ENCODE measurements at regions not wholly inside any gene's neighbourhood (a gene's known extent, or its start where the extent isn't known, plus 50 kb on each side); places are given as distances from the start of the nearest gene placed in this dataset.

GRCh38 chr10:9068003-9068402 is 1013.5 kb downstream of the GATA3 start:
- TF ChIP-seq CTCF (IDR thresholded peaks at IDR 0.05): no peak
- TF ChIP-seq POLR2A (IDR thresholded peaks at IDR 0.05): no peak
- no peaks in the 10 kb centered on the region for H3K27me3 ChIP-seq

GRCh38 chr10:9069136-9069535 is 1014.6 kb downstream of the GATA3 start:
- Histone ChIP-seq H3K27me3 (no peaks in the 10 kb centered on the region), H3K36me3 (no peaks in the 10 kb centered on the region), H3K27ac (no peak overlapping the region), H3K4me1 (no peaks in the 10 kb centered on the region), H3K9me3 (no peaks in the 10 kb centered on the region), H3K4me3 (no peak overlapping the region)
- TF ChIP-seq CTCF (IDR thresholded peaks at IDR 0.05) (no peak), POLR2A (IDR thresholded peaks at IDR 0.05) (no peak)
- DNase-seq: no peak

More at GRCh38 chr10:9068003-9068402, 1013.5 kb downstream of the GATA3 start:
- Histone ChIP-seq H3K27ac (no peak overlapping the region), H3K4me3 (no peak overlapping the region), H3K9me3 (no peaks in the 10 kb centered on the region), H3K4me1 (no peaks in the 10 kb centered on the region), H3K36me3 (no peaks in the 10 kb centered on the region)
- DNase-seq: no peak

- TF ChIP-seq CTCF (IDR thresholded peaks at IDR 0.05) (no peak), POLR2A (IDR thresholded peaks at IDR 0.05) (no peak)
- H3K27ac ChIP-seq: no peak overlapping the region
- no peak for DNase-seq
- H3K36me3 ChIP-seq: no peaks in the 10 kb centered on the region
- no peaks in the 10 kb centered on the region for H3K9me3 ChIP-seq
- H3K4me3 ChIP-seq: no peak overlapping the region
- H3K27me3 ChIP-seq: no peaks in the 10 kb centered on the region
- no peaks in the 10 kb centered on the region for H3K4me1 ChIP-seq
Observed at GRCh38 chr10:9075420-9075819, 1020.9 kb downstream of the GATA3 start.

GRCh38 chr10:9076066-9076465 is 1021.6 kb downstream of the GATA3 start:
- TF ChIP-seq POLR2A (IDR thresholded peaks at IDR 0.05) (no peak), CTCF (IDR thresholded peaks at IDR 0.05) (no peak)
- no peaks in the 10 kb centered on the region for H3K9me3 ChIP-seq
- H3K27me3 ChIP-seq: no peaks in the 10 kb centered on the region
- no peak overlapping the region for H3K4me3 ChIP-seq
- no peak overlapping the region for H3K27ac ChIP-seq
- DNase-seq: no peak
- H3K36me3 ChIP-seq: no peaks in the 10 kb centered on the region
- H3K4me1 ChIP-seq: no peaks in the 10 kb centered on the region

- H3K27me3 ChIP-seq: no peaks in the 10 kb centered on the region
- DNase-seq: no peak
- H3K36me3 ChIP-seq: no peaks in the 10 kb centered on the region
- H3K27ac ChIP-seq: no peak overlapping the region
- no peaks in the 10 kb centered on the region for H3K4me1 ChIP-seq
- no peak overlapping the region for H3K4me3 ChIP-seq
- no peaks in the 10 kb centered on the region for H3K9me3 ChIP-seq
- no peak for TF ChIP-seq POLR2A (IDR thresholded peaks at IDR 0.05)
- no peak for TF ChIP-seq CTCF (IDR thresholded peaks at IDR 0.05)
Observed at GRCh38 chr10:9081253-9081652, 1026.8 kb downstream of the GATA3 start.

- Histone ChIP-seq H3K4me1 (no peaks in the 10 kb centered on the region), H3K4me3 (no peak overlapping the region), H3K36me3 (no peaks in the 10 kb centered on the region), H3K27me3 (no peaks in the 10 kb centered on the region), H3K9me3 (no peaks in the 10 kb centered on the region), H3K27ac (no peak overlapping the region)
- no peak for DNase-seq
- TF ChIP-seq CTCF (IDR thresholded peaks at IDR 0.05) (no peak), POLR2A (IDR thresholded peaks at IDR 0.05) (no peak)
Observed at GRCh38 chr10:9081961-9082360, 1027.5 kb downstream of the GATA3 start.
